Left kidney (tissue), 1 donor: ENCODE measurements at regions not wholly inside any gene's neighbourhood (a gene's known extent, or its start where the extent isn't known, plus 50 kb on each side); places are given as distances from the start of the nearest gene placed in this dataset.

Source experiments
- DNase-seq: peaks from one replicate; pipeline ENCODE4 v3.0.0-alpha.2; 2013

DNA sequence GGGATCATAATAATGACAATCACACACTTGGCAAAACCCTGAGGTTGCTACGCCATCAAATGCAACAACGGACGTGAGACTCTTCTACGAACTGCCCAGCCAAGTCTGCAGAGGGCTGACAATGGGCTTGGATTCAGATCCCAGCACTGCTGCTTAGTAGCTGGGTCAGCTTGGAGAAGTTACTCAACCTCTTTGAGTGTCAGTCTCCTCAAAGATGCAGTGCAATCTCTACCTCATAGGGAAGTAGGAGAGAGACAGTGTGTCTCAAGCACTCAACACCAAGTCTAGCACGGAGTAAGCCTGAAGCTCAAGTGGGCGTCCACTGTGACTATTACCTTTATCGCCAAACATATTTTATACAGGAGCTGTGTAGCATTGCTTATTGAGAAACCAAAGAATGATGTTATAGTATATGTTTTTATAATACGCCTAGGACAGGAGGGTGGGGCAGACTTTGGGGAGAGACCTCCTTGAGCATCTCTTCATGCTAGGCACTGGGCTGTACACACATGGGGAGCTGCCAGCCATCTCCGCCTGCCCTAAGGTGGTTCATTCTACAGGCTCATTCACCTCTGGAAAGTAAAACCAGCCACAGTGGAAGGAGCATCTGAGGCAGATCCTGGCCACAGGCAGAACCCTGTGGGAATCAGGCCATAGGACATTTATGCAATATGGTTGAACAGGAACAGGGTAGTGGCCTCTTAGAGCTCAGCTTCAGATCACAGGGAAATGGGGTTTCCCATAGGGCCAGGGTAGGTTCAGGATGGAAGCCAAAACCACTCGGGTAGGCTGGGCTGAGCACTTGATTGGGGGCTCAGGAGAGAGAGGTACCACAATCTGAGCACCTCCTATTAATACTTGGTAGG, 160.2 kb downstream of the MRPL14 start:
- DNase-seq, result no peak

DNA sequence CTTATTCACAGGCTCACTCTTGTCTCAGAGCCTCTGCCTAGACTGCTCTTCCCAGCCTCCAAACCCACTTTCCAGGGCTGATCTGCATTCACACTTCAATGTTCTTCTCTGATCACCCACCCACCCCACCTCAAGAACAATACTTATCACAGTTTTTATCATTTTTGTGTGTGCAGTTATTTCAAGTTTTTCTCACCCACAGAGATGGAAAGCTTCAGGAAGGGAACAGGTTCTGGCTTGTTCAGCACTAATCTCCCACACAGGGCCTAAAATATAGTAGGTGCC, 160.9 kb downstream of the MRPL14 start:
- DNase-seq, result no peak

DNA sequence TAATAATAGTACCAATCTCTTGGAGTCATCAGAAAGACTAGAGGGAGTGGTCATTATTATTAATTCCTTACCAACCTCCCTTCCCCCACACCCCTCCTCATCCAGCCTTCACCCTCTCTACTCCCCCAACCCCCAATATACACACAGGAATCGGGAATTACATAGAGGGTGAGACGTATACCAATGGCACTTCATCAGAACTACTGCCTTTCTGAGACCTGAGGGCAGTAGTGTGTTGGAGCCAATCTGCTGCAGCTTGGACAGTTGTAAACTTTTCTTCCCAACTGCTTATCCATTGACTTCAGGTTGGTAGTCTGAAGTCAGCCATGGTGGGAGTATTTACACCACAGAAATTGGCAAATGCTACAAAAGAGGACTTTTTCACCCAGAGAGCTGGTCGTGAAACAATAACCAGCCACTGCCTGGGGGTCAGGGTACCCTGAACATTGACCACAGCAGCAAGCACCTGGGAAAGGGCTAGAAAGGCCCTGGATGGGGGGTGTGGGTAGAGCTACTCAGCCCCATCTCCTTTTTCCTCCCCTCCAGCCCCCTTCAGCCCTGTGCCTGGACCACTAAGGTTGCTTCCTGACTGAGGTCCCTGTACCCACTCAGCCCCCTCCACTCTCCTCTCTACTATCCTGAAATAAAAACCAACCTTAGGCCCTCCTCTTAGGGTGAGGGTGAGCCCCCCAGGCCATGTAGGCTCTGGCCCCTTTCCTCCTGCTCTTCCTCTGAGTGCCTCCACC, 161.5 kb downstream of the MRPL14 start:
- no peak for DNase-seq

DNA sequence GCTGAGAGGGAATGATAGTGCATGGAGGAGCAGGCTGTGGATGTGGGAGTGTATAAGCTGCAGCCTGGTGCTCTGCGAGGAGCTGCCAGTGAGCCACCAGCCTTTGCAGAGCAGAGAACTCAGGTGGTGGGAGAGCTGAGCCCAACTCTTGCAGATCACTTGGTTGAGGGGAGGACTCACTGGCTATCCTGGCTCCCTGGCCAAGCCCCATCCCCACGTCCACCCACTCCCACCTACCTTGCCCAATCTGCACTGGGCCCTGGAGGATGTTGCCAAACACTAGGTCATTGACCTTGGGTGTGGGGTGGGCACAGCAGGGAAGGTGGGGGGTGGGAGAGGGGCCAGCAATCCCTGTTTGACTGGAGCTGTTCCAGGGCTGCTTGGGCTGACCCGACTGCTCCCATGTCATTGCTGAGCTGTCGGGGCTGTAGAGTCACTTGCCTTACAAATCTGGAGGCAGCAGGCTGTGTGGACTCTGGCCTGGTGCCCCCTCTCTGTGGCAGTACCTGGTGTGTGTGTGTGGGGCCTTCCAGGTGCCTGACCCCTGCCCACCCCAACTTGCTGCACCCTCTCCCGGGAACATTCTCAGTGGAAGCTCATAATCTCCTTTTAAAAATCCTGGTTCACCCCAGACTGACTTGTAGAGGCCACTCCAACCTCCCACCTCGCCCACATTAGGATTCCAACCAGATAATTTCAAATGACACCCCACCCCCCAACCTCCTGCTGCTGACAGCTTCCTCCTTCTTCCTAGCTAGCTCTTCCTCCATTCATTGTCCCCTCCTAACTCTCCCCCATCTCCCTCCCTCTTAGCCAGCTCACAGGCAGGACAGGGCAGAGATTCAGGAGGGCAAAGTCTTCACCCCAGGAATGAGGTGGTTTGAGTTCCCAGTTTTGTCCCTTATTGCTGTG, 162.3 kb downstream of the MRPL14 start:
- no peak for DNase-seq

DNA sequence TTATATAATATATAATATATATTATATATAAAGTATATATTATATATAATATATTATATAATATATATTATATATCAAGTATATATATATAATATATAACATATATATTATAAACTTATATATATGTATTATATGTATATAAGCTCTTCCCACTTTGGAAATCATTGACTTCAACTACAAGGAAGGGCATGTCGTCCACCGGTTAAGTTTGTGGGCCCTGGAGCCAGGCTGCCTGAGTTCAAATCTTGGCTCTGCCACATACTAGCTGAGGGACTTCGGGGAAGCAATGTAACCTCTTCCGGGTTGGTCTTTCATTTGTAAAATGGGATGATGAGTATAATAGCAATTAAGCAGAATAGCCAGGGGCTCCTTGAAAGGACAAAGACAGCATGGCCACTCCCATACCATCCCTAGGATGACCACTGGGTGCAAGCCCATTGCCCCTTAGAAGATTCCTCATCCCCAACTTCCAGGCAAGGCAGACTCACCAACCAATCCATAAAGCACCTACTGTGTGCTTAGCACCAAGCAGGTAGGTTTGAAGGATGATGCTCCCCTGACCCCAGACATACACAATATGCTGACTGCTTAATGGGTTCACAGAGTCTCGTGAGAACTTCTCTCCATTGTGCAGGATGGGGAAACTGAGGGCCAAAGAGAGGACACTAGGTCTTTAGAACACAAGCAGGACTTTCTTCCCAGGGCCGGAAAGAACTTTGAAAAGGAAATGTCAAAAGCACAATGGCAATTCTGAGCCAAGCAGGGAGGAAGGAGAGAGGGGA, 163.2 kb downstream of the MRPL14 start:
- DNase-seq, result no peak

DNA sequence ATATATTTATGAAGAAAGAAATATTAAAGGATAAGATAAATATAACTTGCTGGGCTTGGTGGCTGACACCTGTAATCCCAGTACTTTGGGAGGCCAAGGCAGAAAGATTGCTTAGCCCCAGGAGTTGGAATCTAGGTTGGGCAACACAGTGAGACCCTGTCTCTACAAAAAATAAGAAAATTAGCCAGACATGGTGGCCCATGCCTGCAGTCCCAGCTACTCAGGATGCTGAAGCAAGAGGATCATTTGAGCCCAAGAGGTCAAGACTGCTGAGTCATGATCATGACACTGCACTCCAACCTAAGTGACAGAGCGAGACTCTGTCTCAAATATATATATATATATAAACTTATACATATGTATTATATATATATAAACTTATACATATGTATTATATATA, 164.0 kb downstream of the MRPL14 start:
- DNase-seq, result no peak

DNA sequence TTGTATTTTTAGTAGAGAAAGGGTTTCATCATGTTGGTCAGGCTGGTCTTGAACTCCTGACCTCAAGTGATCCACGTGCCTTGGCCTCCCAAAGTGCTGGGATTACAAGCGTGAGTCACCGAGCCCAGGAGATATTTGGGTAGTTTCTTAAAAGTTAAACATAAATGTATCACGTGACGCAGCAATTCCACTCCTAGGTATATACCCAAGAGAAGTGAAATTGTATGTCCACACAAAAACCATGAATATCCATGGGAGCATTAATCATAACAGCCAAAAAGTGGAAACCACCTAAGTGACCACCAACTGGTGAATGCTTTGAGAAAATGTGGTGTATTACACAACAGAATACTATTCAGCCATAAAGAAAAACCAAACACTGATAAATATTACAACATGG, 164.8 kb downstream of the MRPL14 start:
- no peak for DNase-seq

DNA sequence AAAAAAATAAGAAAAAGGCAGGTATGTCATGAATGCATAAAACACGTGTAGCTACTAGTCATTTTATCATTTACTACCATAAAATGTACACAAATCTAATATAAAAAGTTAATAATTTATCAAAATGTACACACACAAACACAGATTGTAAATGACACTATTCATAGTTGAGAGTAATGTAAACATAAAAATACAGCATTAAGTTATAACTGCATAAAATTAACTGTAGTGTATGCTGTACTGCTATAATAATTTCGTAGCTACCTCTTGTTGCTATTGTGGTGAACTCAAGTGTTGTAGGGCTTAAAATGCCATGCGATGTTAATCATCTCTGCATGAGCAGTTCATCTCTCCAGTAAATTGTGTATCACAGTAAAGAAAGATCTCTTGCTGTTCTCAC, 170.0 kb downstream of the MRPL14 start:
- DNase-seq, result no peak

DNA sequence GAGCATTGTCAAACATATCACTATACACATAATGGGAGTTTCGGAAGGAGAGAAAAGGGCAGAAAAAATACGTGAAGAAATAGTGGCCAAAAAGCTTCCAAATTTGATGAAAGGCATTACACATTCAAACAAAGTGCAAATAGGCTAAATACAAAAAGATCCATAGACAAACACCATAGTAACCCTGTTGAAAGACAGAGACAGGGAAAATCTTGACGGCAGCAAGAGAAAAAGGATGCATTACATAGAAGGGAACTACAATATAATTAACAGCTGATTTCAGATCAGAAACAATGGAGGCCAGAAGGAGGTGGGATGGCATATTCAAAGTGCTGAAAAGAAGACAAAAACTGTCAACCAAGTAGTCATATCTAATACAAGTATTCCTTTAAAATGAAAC, 170.8 kb downstream of the MRPL14 start:
- no peak for DNase-seq

DNA sequence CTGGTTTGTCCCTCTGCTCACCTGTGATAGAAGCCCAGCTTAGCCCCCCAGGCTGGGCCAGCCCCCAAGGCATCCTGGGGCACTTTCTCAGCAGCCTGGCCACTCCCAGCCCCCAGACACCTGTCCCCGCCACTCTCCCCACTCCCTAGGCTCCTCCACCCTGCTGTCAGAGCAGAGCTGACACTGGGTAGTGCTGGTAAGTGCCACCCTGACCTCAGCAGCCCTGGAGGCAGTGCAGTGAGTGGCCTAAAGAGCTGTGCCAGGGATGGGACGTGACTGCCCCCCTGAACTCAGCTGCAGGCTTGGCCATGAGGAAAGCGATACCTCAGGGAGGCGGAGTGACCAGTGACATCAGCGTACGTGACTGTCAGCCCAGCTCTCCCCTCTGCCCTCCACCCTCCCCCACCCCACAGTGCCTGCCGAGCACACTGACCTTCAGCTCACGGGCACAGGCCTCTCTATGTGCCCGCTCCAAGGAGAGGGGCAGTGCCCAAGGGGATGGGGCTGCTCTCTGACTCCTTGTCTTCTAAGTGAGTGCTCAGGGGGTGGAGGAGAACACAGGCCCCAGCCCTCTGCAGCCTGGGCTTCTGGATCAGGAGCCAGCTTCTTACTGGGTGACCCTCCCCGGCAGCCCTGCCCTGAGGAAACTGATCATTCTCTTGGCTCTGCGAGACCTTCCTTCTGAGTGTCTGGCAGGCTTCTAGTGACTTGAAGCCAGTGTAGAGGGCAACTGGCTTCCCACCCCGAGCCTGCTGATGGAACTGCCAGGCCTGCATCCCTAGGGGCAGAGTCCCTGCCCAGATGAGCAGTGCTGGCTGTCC, 172.7 kb downstream of the MRPL14 start:
- no peak for DNase-seq

DNA sequence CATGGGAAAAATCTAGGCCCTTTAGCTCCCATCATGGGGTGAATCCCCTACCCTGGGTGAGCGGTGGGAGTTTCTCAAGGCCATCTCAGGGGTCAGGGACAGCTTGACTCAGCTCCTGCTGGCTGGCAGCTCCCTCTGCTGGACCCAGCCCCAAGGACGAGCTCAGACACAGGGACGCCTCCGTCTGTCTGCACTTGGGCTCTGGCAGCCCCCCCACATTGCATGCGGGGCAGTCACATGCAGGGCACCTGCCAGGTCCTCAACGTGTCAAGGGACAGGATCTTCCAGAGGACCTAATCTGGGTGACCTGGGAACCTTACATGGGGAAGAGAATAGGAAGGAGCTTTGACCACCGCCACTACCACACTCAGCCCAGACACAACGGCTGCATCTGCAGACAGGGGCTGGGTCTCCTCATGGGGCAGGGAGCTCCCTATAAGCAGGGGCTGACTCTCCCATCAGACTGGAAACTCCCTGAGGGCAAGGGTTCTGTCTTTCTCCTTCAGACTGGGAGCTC, 173.4 kb downstream of the MRPL14 start:
- DNase-seq, result no peak

DNA sequence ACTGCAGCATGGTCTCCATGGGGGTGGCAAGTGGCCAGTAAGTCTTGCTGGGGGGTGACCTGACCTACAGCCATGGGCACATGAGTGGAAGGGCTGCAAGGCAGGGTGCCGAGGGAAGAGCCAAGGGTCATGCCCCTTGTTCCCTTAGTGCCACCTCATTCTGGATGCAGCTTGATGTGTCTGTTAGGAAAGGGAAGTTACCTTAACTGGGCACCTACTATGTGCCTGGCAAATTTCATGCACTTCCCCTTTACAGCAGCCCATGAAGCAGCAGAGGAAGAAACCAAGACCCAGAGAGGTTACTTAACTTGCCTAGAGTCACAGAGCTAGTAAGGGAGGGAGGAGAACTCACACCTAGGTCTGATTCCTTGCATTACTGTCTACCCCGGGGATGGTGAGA, 174.0 kb downstream of the MRPL14 start:
- DNase-seq, result no peak

DNA sequence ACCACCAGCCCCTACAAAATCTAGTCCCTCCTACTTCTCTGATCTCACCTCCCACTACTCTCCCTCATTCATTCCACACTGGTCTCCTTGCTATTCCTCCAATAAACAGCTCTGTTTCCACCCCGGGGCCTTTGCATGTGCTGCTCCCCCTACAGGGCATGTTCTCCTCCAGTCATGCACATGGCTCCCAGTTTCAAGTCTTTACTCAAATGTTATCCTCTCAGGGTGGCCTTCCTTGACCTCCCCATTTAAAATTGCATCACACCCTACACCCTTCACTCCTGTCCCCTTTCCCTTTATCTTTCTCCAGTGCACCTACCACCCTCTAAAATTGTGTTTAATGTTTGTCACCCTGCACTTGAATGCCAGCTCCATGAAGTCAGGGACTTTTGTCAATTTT, 174.5 kb downstream of the MRPL14 start:
- DNase-seq, result no peak

DNA sequence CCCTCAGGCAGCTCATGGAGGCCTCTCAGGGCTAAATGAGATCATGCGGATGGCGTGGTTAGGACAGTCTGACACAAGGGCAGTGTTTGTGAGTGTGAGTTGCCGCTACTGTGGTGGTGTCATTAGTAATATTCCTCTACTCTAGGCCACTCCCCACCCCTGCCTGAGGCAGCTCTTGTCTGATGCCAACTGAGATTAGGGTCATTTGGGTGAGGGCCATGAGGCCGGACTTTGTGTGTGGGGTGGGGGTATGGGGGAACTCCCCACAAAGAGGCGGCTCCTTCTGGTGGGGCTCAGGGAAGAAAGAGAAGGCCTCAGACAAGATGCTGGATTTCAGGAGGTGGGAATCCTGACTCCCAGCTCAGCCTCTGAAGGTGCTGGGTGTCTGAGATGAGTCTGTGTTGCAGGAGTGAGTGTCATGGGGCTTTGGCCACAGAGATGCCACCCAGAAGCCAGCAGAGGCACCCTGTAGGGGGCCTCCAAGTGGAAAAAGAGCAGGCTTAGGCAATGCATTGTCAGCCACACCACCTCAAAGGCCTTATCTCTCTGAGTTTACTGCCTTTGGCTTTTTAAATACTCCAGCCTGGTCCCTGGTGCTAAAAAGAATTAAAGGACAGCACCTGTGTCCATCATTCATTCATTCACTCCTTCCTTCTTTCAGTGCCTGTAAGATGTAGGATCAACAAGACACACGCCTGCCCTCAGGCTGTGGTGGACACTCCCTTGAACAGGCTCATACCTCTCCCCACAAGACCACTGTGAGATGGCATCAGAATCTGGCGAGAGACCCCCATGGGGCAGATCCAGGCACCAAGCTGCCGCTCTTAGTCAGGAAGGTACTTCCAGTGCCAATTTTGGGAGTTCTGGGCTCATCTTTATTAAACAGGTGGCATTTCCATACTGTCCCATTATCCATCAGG, 175.2 kb downstream of the MRPL14 start:
- no peak for DNase-seq

DNA sequence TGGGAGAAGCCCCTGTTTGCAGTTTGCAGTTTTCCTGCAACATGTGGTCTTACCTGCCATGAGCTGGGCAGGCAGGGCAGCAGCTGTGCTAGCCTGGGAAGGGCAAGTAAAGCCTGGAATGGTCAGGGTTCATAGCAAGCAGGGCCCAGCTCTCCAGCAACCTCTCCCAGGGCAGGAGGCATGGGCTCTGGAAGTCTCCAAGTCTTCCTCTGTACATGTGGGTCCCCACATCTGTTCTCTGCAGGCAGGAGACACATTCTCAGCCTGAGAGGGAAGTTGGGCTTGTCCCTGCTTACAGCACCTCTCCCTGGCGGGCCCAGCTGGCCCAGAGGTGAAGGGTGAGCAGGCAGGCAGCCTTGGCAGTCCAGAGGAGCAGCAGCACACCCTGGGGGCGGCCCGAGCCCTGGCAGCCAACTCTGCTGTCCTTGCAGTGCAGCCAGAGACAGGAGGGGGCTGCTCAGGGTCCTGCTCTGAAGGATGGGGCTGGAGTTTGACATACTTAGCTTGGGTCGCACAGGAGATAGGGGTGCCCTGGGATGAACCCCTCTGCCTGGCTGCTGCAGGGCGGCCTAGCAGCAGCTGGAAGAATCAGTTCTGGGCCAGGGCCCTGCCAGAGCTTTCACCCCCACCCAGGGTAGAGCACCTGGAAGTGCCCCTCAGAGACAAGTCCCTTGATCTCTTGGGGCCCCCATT, 176.0 kb downstream of the MRPL14 start:
- DNase-seq, result peak; percentile 60

DNA sequence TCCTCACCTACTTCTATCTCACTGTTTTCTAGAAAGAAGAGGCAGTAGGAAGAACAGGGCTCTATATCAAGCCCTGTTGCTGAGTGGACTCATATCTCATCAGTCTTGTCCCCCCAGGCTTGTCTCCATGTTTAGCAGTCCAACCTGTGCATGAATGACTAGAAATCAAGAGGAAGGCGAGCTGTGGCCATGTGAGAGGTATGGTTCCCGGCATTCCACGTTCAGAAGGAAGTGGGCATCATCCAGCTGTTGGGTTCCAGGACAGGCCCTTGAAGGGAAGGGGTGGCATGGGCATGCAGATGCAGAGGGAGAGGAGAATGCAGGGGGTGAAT, 176.6 kb downstream of the MRPL14 start:
- no peak for DNase-seq

DNA sequence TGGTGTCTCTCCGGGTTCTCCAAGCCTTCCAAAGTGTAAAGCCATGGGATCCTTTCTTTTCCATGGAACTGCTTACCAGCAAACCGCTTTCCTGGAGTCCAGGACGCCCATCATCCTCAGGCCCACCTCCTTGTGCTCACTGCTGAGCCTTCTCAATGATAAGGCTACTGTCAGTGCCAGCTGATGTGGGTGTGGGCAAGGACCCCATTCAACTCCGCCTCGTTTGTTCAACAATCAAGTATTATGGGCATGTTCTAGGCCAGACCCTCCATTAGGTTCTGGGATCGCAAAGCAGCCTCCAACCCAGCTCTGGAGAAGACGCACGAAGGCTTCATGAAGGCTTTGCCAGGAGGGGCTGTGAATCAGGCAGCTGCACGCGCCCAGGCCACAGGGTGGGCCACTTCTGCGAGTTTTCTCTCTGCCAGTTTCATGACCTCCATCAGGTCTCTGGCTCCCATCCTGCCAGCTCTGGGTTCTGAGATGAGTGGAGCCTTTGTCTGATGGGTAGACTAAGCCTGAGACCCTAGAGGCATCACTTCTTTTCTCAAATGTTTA, 177.1 kb downstream of the MRPL14 start:
- DNase-seq, result no peak

DNA sequence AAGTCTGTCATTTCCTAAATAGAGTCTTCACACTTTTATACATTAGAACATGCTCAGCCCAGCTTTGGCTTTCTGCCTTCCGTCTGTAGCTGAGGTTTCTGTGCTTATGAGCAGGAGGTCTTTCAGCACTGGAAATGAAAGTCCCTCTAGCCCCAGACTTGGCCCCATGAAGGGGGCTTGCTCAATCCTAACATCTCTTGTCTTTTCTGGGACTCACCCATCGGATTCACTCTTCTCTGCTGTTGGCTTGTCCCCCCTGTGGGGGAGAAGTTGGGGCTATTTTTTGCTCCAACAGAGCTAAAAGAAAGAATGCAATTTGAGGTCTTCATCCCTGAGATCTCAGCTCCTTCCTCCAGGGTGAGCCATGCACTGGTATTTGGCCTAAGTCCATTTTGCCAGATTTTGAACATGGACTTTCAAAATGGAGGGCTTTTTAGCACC, 177.7 kb downstream of the MRPL14 start:
- DNase-seq, result no peak
